Thyroid gland (tissue), 4 donors: ENCODE measurements at regions not wholly inside any gene's neighbourhood (a gene's known extent, or its start where the extent isn't known, plus 50 kb on each side); places are given as distances from the start of the nearest gene placed in this dataset.

Experiments used
- POLR2A ChIP-seq, 2 donors: fragments of 450-650 bp; IDR thresholded peaks; one replicate each; pipeline ENCODE4 v1.6.1; 2017; ENCODE audit warnings: antibody characterized with exemption in 2 of 2, mild to moderate bottlenecking in 2 of 2, moderate library complexity in 1 of 2
- TF ChIP-seq, protein P1 (sequence below), 6 experiments: fragments of 200-600 bp in 3 of 6; fragments of 450-650 bp in 3 of 6; sonication (generic) in 3 of 6; IDR thresholded peaks; one replicate each; pipeline ENCODE4 v1.5.1; 2016 to 2019; ENCODE audit warnings: antibody characterized with exemption in 6 of 6, mild to moderate bottlenecking in 2 of 6, inconsistent platforms in 1 of 6, moderate library complexity in 1 of 6

DNA sequence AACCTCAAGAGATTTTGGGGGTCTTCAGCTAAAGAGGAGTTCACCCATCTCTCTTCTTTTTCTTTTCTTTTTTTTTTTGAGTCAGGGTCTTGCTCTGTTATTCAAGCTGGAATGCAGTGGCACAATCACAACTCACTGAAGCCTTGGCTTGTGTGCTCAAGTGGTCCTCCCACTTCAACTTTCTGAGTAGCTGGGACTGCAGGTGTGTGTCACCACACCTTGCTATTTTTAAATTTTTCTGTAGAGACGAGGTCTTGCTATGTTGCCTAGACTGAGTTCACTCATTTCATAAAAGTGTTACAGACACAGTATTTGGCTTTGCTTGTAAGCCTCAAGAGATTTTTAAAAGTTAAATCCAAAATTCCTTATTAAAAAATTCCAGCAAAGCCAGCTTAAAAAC, 71.7 kb downstream of the OXSM start:
- TF ChIP-seq, protein P1, sequence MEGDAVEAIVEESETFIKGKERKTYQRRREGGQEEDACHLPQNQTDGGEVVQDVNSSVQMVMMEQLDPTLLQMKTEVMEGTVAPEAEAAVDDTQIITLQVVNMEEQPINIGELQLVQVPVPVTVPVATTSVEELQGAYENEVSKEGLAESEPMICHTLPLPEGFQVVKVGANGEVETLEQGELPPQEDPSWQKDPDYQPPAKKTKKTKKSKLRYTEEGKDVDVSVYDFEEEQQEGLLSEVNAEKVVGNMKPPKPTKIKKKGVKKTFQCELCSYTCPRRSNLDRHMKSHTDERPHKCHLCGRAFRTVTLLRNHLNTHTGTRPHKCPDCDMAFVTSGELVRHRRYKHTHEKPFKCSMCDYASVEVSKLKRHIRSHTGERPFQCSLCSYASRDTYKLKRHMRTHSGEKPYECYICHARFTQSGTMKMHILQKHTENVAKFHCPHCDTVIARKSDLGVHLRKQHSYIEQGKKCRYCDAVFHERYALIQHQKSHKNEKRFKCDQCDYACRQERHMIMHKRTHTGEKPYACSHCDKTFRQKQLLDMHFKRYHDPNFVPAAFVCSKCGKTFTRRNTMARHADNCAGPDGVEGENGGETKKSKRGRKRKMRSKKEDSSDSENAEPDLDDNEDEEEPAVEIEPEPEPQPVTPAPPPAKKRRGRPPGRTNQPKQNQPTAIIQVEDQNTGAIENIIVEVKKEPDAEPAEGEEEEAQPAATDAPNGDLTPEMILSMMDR (IDR thresholded peaks at IDR 0.05), result no peak
- TF ChIP-seq POLR2A (IDR thresholded peaks at IDR 0.05), result no peak
